Non-pigmented ciliary epithelial cell (primary cell): ENCODE measurements at regions not wholly inside any gene's neighbourhood (a gene's known extent, or its start where the extent isn't known, plus 50 kb on each side); places are given as distances from the start of the nearest gene placed in this dataset.

Experiments
- DNase-seq: peaks from one replicate; pipeline ENCODE4 v3.0.0-alpha.2; 2010; ENCODE audit warnings: low read depth

- no peak for DNase-seq
These were observed 258.3 kb downstream of the ETS1 start for GRCh38 chr11:128328955-128329551.

GRCh38 chr11:128327274-128327673, 260.1 kb downstream of the ETS1 start:
- DNase-seq, result no peak

GRCh38 chr11:128326791-128327190, 260.6 kb downstream of the ETS1 start:
- DNase-seq, result no peak

GRCh38 chr11:128324531-128325141, 262.7 kb downstream of the ETS1 start:
- DNase-seq, result no peak

- no peak for DNase-seq
These were observed 263.3 kb downstream of the ETS1 start for GRCh38 chr11:128324051-128324481.

GRCh38 chr11:128323381-128323780, 264.0 kb downstream of the ETS1 start:
- DNase-seq, result no peak

GRCh38 chr11:128318856-128319474, 268.4 kb downstream of the ETS1 start:
- DNase-seq, result no peak

GRCh38 chr11:128316541-128317227, 270.7 kb downstream of the ETS1 start:
- DNase-seq, result no peak

- no peak for DNase-seq
These were observed 271.4 kb downstream of the ETS1 start for GRCh38 chr11:128315933-128316332.

GRCh38 chr11:128313931-128314330, 273.4 kb downstream of the ETS1 start:
- DNase-seq, result no peak

GRCh38 chr11:128311742-128312719, 275.3 kb downstream of the ETS1 start:
- DNase-seq, result no peak

- DNase-seq, result no peak
These were observed 276.5 kb downstream of the ETS1 start for GRCh38 chr11:128310676-128311445.

- no peak for DNase-seq
These were observed 277.4 kb downstream of the ETS1 start for GRCh38 chr11:128310005-128310404.

GRCh38 chr11:128308794-128309193, 278.6 kb downstream of the ETS1 start:
- no peak for DNase-seq

GRCh38 chr11:128305588-128305987, 281.8 kb downstream of the ETS1 start:
- no peak for DNase-seq

- DNase-seq, result no peak
These were observed 282.5 kb downstream of the ETS1 start for GRCh38 chr11:128304666-128305485.

- DNase-seq, result no peak
These were observed 283.2 kb downstream of the ETS1 start for GRCh38 chr11:128304116-128304515.

- DNase-seq, result no peak
These were observed 284.0 kb downstream of the ETS1 start for GRCh38 chr11:128303383-128303782.

- DNase-seq, result no peak
These were observed 284.8 kb downstream of the ETS1 start for GRCh38 chr11:128302425-128303186.
